GM23338 (cell line): ENCODE measurements at regions not wholly inside any gene's neighbourhood (a gene's known extent, or its start where the extent isn't known, plus 50 kb on each side); places are given as distances from the start of the nearest gene placed in this dataset.

Experiments used
- EZH2 ChIP-seq: fragments of 200-600 bp; sonication (generic); IDR thresholded peaks from one replicate; pipeline ENCODE4 v1.8.0; 2017; ENCODE audit warnings: antibody characterized with exemption, mild to moderate bottlenecking, low read depth; ENCODE audit not compliant: unreplicated experiment
- POLR2AphosphoS5 ChIP-seq: IDR thresholded peaks from 2 replicates; pipeline ENCODE4 v1.6.1; 2016; ENCODE audit warnings: antibody characterized with exemption, low read depth
- TF ChIP-seq, protein P1 (sequence below), 2 experiments: fragments of 200-600 bp in 1 of 2; sonication (generic) in 1 of 2; conservative IDR thresholded peaks; 2 replicates each; pipeline versions ENCODE4 v1.5.1 to v1.6.1; 2016 to 2017; ENCODE audit warnings: antibody characterized with exemption in 2 of 2, low read depth in 2 of 2, mild to moderate bottlenecking in 2 of 2, moderate library complexity in 1 of 2

DNA sequence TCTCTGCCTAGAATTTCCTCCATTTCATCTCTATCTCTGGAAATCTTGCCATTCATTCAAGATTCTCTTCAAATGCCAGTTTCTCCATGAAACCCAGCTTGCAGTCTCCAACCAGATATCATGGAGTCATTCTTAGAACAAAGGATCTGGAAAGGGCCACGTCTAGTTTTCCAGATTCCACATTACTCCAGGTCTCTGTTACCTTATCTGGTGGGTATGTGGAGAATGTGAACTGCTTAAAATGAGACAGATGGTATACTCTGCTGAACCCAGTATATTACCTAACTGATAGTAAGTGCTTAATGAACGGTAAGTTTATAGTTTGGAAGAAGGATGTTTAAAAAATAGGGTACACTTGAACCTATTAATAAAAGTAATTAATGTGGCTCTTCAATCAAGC is 52.3 kb upstream of the ZSWIM6 start:
- TF ChIP-seq EZH2 (no peak), POLR2AphosphoS5 (no peak)
- TF ChIP-seq, protein P1, sequence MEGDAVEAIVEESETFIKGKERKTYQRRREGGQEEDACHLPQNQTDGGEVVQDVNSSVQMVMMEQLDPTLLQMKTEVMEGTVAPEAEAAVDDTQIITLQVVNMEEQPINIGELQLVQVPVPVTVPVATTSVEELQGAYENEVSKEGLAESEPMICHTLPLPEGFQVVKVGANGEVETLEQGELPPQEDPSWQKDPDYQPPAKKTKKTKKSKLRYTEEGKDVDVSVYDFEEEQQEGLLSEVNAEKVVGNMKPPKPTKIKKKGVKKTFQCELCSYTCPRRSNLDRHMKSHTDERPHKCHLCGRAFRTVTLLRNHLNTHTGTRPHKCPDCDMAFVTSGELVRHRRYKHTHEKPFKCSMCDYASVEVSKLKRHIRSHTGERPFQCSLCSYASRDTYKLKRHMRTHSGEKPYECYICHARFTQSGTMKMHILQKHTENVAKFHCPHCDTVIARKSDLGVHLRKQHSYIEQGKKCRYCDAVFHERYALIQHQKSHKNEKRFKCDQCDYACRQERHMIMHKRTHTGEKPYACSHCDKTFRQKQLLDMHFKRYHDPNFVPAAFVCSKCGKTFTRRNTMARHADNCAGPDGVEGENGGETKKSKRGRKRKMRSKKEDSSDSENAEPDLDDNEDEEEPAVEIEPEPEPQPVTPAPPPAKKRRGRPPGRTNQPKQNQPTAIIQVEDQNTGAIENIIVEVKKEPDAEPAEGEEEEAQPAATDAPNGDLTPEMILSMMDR (conservative IDR thresholded peaks at IDR 0.05; ENCODE audit: low read depth in 2 of 2) = no peak
